Neural cell (in vitro differentiated cells): ENCODE measurements at regions not wholly inside any gene's neighbourhood (a gene's known extent, or its start where the extent isn't known, plus 50 kb on each side); places are given as distances from the start of the nearest gene placed in this dataset.
A peak's percentile ranks its signal among the peaks of the same experiment; 100 is the strongest.

Experiments
- H2AFZ ChIP-seq: fragments of 200-600, 300-800 bp; sonication (generic), shearing (Covaris generic); 2 replicates; pipeline ENCODE4 v1.6.0; 2014; ENCODE audit warnings: low read depth, mild to moderate bottlenecking, antibody characterized with exemption, low read length, moderate library complexity
- H3F3A ChIP-seq: fragments of 200-600 bp; shearing (Covaris generic); 2 replicates; pipeline ENCODE4 v1.6.1; 2016; ENCODE audit warnings: mild to moderate bottlenecking, moderate library complexity, mixed read lengths, antibody characterized with exemption, low read length; ENCODE audit not compliant: insufficient read depth, poor library complexity, severe bottlenecking
- H3K27ac ChIP-seq: fragments of 200-600, 300-800 bp; sonication (generic), shearing (Covaris generic); 2 replicates; pipeline ENCODE4 v1.5.1; 2014; ENCODE audit warnings: mild to moderate bottlenecking, low read length, moderate library complexity
- H3K27me3 ChIP-seq: fragments of 300-800, 200-600 bp; sonication (generic), shearing (Covaris generic); 2 replicates; pipeline ENCODE4 v1.6.0; 2014; ENCODE audit warnings: mild to moderate bottlenecking, low read depth, low read length, moderate library complexity; ENCODE audit not compliant: insufficient read depth
- H3K36me3 ChIP-seq: fragments of 300-800, 200-600 bp; sonication (generic), shearing (Covaris generic); 2 replicates; pipeline ENCODE4 v1.5.1; 2014; ENCODE audit warnings: mild to moderate bottlenecking, antibody characterized with exemption, low read length, moderate library complexity; ENCODE audit not compliant: insufficient read depth
- H3K4me2 ChIP-seq: fragments of 300-800, 200-600 bp; sonication (generic), shearing (Covaris generic); 2 replicates; pipeline ENCODE4 v1.6.0; 2014; ENCODE audit warnings: mild to moderate bottlenecking, low read length
- H3K4me3 ChIP-seq: fragments of 300-800, 200-600 bp; sonication (generic), shearing (Covaris generic); 2 replicates; pipeline ENCODE4 v1.5.1; 2014; ENCODE audit warnings: mild to moderate bottlenecking, low read length, moderate library complexity
- H3K79me2 ChIP-seq: fragments of 200-600 bp; shearing (Covaris generic); replicated peaks from 2 replicates; pipeline ENCODE4 v1.6.0; 2014; ENCODE audit warnings: mild to moderate bottlenecking, low read length, moderate library complexity; ENCODE audit not compliant: insufficient read depth
- H3K9ac ChIP-seq: fragments of 300-800, 200-600 bp; sonication (generic), shearing (Covaris generic); 2 replicates; pipeline ENCODE4 v1.6.1; 2016; ENCODE audit warnings: mild to moderate bottlenecking, low read length, mixed read lengths
- H3K9me2 ChIP-seq: fragments of 200-600 bp; shearing (Covaris generic); 2 replicates; pipeline ENCODE4 v1.6.1; 2016; ENCODE audit warnings: mild to moderate bottlenecking, low read length, mixed read lengths; ENCODE audit not compliant: insufficient read depth
- H3K9me3 ChIP-seq: fragments of 200-600, 300-800 bp; sonication (generic), shearing (Covaris generic); 2 replicates; pipeline ENCODE4 v1.6.1; 2016; ENCODE audit warnings: mild to moderate bottlenecking, mixed run types, low read length, moderate library complexity, mixed read lengths
- H4K20me1 ChIP-seq: fragments of 200-600 bp; shearing (Covaris generic); 2 replicates; pipeline ENCODE4 v1.6.1; 2016; ENCODE audit warnings: mild to moderate bottlenecking, mixed run types; ENCODE audit not compliant: insufficient read depth
- CTCF ChIP-seq: fragments of 450-650 bp; IDR thresholded peaks from 2 replicates; pipeline ENCODE4 v1.5.1; 2014; ENCODE audit warnings: antibody characterized with exemption, mild to moderate bottlenecking, moderate library complexity; ENCODE audit not compliant: poor library complexity, severe bottlenecking
- EP300 ChIP-seq: fragments of 450-650 bp; conservative IDR thresholded peaks from 2 replicates; pipeline ENCODE4 v1.6.1; 2014; ENCODE audit warnings: antibody characterized with exemption, mild to moderate bottlenecking, moderate library complexity; ENCODE audit not compliant: poor library complexity, severe bottlenecking
- EZH2 ChIP-seq: fragments of 200-600, 300-800 bp; shearing (Covaris generic), sonication (generic); IDR thresholded peaks from 2 replicates; pipeline ENCODE4 v1.6.1; 2014; ENCODE audit warnings: antibody characterized with exemption, low read length, borderline replicate concordance, mild to moderate bottlenecking; ENCODE audit not compliant: insufficient read depth, poor library complexity, severe bottlenecking
- MXI1 ChIP-seq: fragments of 450-650 bp; conservative IDR thresholded peaks from 2 replicates; pipeline ENCODE4 v1.6.1; 2014; ENCODE audit warnings: antibody characterized with exemption, mild to moderate bottlenecking; ENCODE audit not compliant: poor library complexity, severe bottlenecking
- POLR2AphosphoS5 ChIP-seq: IDR thresholded peaks from 2 replicates; pipeline ENCODE4 v1.6.1; 2012
- RAD21 ChIP-seq: fragments of 450-650 bp; conservative IDR thresholded peaks from 2 replicates; pipeline ENCODE4 v1.6.1; 2014; ENCODE audit warnings: antibody characterized with exemption, mild to moderate bottlenecking, moderate library complexity
- REST ChIP-seq: IDR thresholded peaks from 2 replicates; pipeline ENCODE4 v1.6.1; 2012; ENCODE audit warnings: borderline replicate concordance
- SMC3 ChIP-seq: fragments of 450-650 bp; conservative IDR thresholded peaks from 2 replicates; pipeline ENCODE4 v1.6.1; 2014; ENCODE audit warnings: antibody characterized with exemption, mild to moderate bottlenecking, moderate library complexity; ENCODE audit not compliant: poor library complexity
- TAF1 ChIP-seq: IDR thresholded peaks from 2 replicates; pipeline ENCODE4 v1.6.1; 2012; ENCODE audit warnings: low read depth

GRCh38 chr4:63440236-63440635 is 969.0 kb downstream of the TECRL start:
- Histone ChIP-seq H3K9me2 (no peaks in the 10 kb centered on the region), H4K20me1 (no peaks in the 10 kb centered on the region), H3K9me3 (no peaks in the 10 kb centered on the region), H3K9ac (no peak overlapping the region), H3K79me2 (no peaks in the 10 kb centered on the region), H3K27me3 (no peaks in the 10 kb centered on the region), H3K36me3 (no peaks in the 10 kb centered on the region), H3K27ac (no peak overlapping the region), H3K4me2 (no peak overlapping the region), H3F3A (no peaks in the 10 kb centered on the region), H3K4me3 (no peak overlapping the region), H2AFZ (no peak overlapping the region)
- no peak for TF ChIP-seq RAD21
- no peak for TF ChIP-seq REST
- no peak for TF ChIP-seq TAF1
- no peak for TF ChIP-seq CTCF
- TF ChIP-seq POLR2AphosphoS5, result no peak
- no peak for TF ChIP-seq SMC3
- TF ChIP-seq MXI1, result no peak
- TF ChIP-seq EP300, result no peak
- no peak for TF ChIP-seq EZH2

GRCh38 chr4:63430105-63430504 is 979.1 kb downstream of the TECRL start:
- no peaks in the 10 kb centered on the region for H3K9me2 ChIP-seq
- H3K27me3 ChIP-seq, result no peaks in the 10 kb centered on the region
- H2AFZ ChIP-seq, result no peak overlapping the region
- H3K9ac ChIP-seq, result no peak overlapping the region
- H3K4me3 ChIP-seq, result no peak overlapping the region
- H3K9me3 ChIP-seq, result no peaks in the 10 kb centered on the region
- H3K27ac ChIP-seq, result no peak overlapping the region
- H3F3A ChIP-seq, result no peaks in the 10 kb centered on the region
- H3K36me3 ChIP-seq, result no peaks in the 10 kb centered on the region
- H3K79me2 ChIP-seq, result no peaks in the 10 kb centered on the region
- no peak for TF ChIP-seq EZH2
- TF ChIP-seq TAF1, result no peak
- TF ChIP-seq POLR2AphosphoS5, result peak; percentile 13
- no peak overlapping the region for H3K4me2 ChIP-seq
- no peaks in the 10 kb centered on the region for H4K20me1 ChIP-seq

GRCh38 chr4:63396269-63396668 is 1013.0 kb downstream of the TECRL start:
- Histone ChIP-seq H2AFZ (no peak overlapping the region), H3K9me3 (no peaks in the 10 kb centered on the region), H3K79me2 (no peaks in the 10 kb centered on the region), H4K20me1 (no peaks in the 10 kb centered on the region), H3K27me3 (no peaks in the 10 kb centered on the region), H3K9me2 (no peaks in the 10 kb centered on the region), H3K27ac (no peak overlapping the region), H3K4me3 (no peak overlapping the region), H3K9ac (no peak overlapping the region), H3K4me2 (no peak overlapping the region), H3K36me3 (no peaks in the 10 kb centered on the region), H3F3A (no peaks in the 10 kb centered on the region)
- TF ChIP-seq REST (no peak), EP300 (no peak), RAD21 (no peak), EZH2 (no peak), POLR2AphosphoS5 (no peak), SMC3 (no peak), CTCF (no peak), MXI1 (no peak), TAF1 (no peak)
